B cell (primary cell): ENCODE measurements at regions not wholly inside any gene's neighbourhood (a gene's known extent, or its start where the extent isn't known, plus 50 kb on each side); places are given as distances from the start of the nearest gene placed in this dataset.

Experiments
- ATAC-seq: fragments of 200-7000 bp; cut with Tn5 transposase; one replicate; pipeline ENCODE4 v1.10.0; 2021; ENCODE audit warnings: low read depth, mild to moderate bottlenecking, moderate number of reproducible peaks, moderate library complexity
- CTCF ChIA-PET: fragments of 350-600 bp; sonication (Branson Sonifier 250); formaldehyde crosslinking; loops from one replicate; lab custom pipeline; 2021; ENCODE audit warnings: antibody characterized with exemption, inconsistent platforms; lab: Charles Lee
- POLR2A ChIA-PET: fragments of 350-600 bp; sonication (Branson Sonifier 250); formaldehyde crosslinking; loops from one replicate; lab custom pipeline; 2021; ENCODE audit warnings: antibody characterized with exemption; lab: Charles Lee
- DNase-seq: peaks from one replicate; pipeline ENCODE4 v3.0.0; 2013
- H2AFZ ChIP-seq: 2 replicates; pipeline ENCODE4 v1.6.1; 2012; ENCODE audit warnings: mild to moderate bottlenecking, low read depth, low read length; ENCODE audit not compliant: insufficient read depth, poor library complexity, severe bottlenecking
- H3K27ac ChIP-seq, 2 donors: 1 replicate in 1 of 2; 2 replicates in 1 of 2; pipeline ENCODE4 v1.5.1; 2012 to 2013; ENCODE audit warnings: low read length in 2 of 2, mild to moderate bottlenecking in 2 of 2, moderate library complexity in 1 of 2
- H3K27me3 ChIP-seq, 4 experiments: fragments of 200-600 bp in 1 of 4; sonication (generic) in 1 of 4; replicated peaks in 1 of 4; 1 replicate in 2 of 4; 2 replicates in 2 of 4; pipeline versions ENCODE4 v1.6.1 to v1.7.0; 2013 to 2016; ENCODE audit warnings: low read length in 3 of 4, mild to moderate bottlenecking in 2 of 4, mixed read lengths in 1 of 4, moderate library complexity in 1 of 4; ENCODE audit not compliant: insufficient read depth in 4 of 4, control insufficient read depth in 3 of 4; ENCODE audit errors: control extremely low read depth in 1 of 4
- H3K36me3 ChIP-seq, 2 experiments: replicated peaks in 1 of 2; 1 replicate in 1 of 2; 2 replicates in 1 of 2; pipeline versions ENCODE4 v1.6.1 to v1.7.1; 2013; ENCODE audit warnings: low read length in 1 of 2; ENCODE audit not compliant: insufficient read depth in 2 of 2, control insufficient read depth in 1 of 2; ENCODE audit errors: control extremely low read depth in 1 of 2, extremely low read depth in 1 of 2
- H3K4me1 ChIP-seq, 2 donors: fragments of 200-600 bp in 1 of 2; sonication (generic) in 1 of 2; 1 replicate in 1 of 2; 2 replicates in 1 of 2; pipeline versions ENCODE4 v1.5.1 to v1.6.1; 2013 to 2017; ENCODE audit warnings: low read length in 2 of 2; ENCODE audit not compliant: control insufficient read depth in 2 of 2, insufficient read depth in 2 of 2
- H3K4me2 ChIP-seq: replicated peaks from 2 replicates; pipeline ENCODE3; 2012; ENCODE audit warnings: mild to moderate bottlenecking, low read depth, low read length; ENCODE audit not compliant: poor library complexity, severe bottlenecking
- H3K4me3 ChIP-seq, 5 experiments: fragments of 200-600 bp in 1 of 5; sonication (generic) in 1 of 5; 1 replicate in 3 of 5; 2 replicates in 2 of 5; pipeline versions ENCODE4 v1.5.1 to v1.7.0; 2011 to 2016; ENCODE audit warnings: low read length in 4 of 5, mild to moderate bottlenecking in 4 of 5, low read depth in 2 of 5, control low read depth in 1 of 5, moderate library complexity in 1 of 5; ENCODE audit not compliant: insufficient read depth in 1 of 5; ENCODE audit errors: control extremely low read depth in 1 of 5, extremely low read depth in 1 of 5
- H3K79me2 ChIP-seq: fragments of 200-600 bp; sonication (generic); one replicate; pipeline ENCODE4 v1.6.0; 2016; ENCODE audit warnings: low read length; ENCODE audit not compliant: control insufficient read depth, insufficient read depth
- H3K9ac ChIP-seq: fragments of 200-600 bp; sonication (generic); 2 replicates; pipeline ENCODE4 v1.6.1; 2017; ENCODE audit warnings: mild to moderate bottlenecking, low read length, moderate library complexity
- H3K9me3 ChIP-seq, 3 donors: one replicate each; pipeline versions ENCODE4 v1.6.1 to v1.7.1; 2013; ENCODE audit warnings: low read length in 2 of 3; ENCODE audit not compliant: control insufficient read depth in 2 of 3, insufficient read depth in 1 of 3; ENCODE audit errors: control extremely low read depth in 1 of 3
- H4K20me1 ChIP-seq: 2 replicates; pipeline ENCODE4 v1.6.0; 2012; ENCODE audit warnings: mild to moderate bottlenecking, low read length; ENCODE audit not compliant: insufficient read depth, control insufficient read depth, poor library complexity, severe bottlenecking
- H3K27ac Mint-ChIP-seq: one replicate; pipeline ENCODE4 v1.8.0; 2021; ENCODE audit warnings: mixed read lengths
- H3K27me3 Mint-ChIP-seq: one replicate; pipeline ENCODE4 v1.8.0; 2021; ENCODE audit warnings: mixed read lengths
- H3K4me1 Mint-ChIP-seq: one replicate; pipeline ENCODE4 v1.8.0; 2021; ENCODE audit warnings: mixed read lengths
- H3K4me3 Mint-ChIP-seq: one replicate; pipeline ENCODE4 v1.8.0; 2021; ENCODE audit warnings: mixed read lengths
- H3K9me3 Mint-ChIP-seq: one replicate; pipeline ENCODE4 v1.8.0; 2022; ENCODE audit warnings: mixed read lengths; ENCODE audit not compliant: insufficient read depth
- EZH2 ChIP-seq: IDR thresholded peaks from 2 replicates; pipeline ENCODE4 v1.6.1; 2012; ENCODE audit warnings: borderline replicate concordance, low read depth, mild to moderate bottlenecking, moderate library complexity, low read length; ENCODE audit not compliant: insufficient read depth, poor library complexity, severe bottlenecking
- WGBS: methylation state at CpG from one replicate; pipeline ENCODE4 v1.1.5; 2013; ENCODE audit warnings: missing lambda C conversion rate; ENCODE audit not compliant: insufficient coverage; 5-methylcytosine and 5-hydroxymethylcytosine counted together
- intact Hi-C: fragments of 100-400 bp; cut with micrococcal nuclease; formaldehyde crosslinking; loops from one replicate; pipeline ENCODE4 v1.10.0; 2022
- TF ChIP-seq, protein P1 (sequence below): fragments of 200-600 bp; IDR thresholded peaks from one replicate; pipeline ENCODE4 v1.8.0; 2022; ENCODE audit warnings: antibody characterized with exemption, mild to moderate bottlenecking

DNA sequence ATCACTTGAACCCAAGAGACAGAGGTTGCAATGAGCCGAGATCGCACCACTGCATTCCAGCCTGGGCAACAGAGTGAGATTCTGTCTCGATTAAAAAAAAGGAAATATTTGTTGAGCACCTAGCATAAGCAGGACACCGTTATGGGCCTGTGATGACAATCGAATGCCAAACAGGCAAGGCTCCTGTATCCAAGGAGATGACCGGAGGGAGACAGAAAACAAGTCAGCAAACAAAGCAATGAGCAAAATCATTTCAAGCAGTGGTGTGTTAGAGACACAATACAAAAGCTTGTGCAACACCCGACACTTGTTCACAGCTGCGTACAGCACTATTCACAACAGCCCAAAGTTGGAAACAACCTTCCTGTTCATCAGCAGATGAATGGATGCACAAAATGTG is 87.1 kb upstream of the CPEB4 start:
- no peak overlapping the region for H3K4me3 Mint-ChIP-seq
- H3K27ac Mint-ChIP-seq, result no peak overlapping the region
- WGBS, result 96% methylated on average over 6 of the region's 8 CpGs
- H3K27me3 Mint-ChIP-seq, result no peaks in the 10 kb centered on the region
- H3K36me3 ChIP-seq, result no peaks in the 10 kb centered on the region
- peaks cover 5% of the 10 kb centered on the region for H3K9me3 Mint-ChIP-seq
- H3K79me2 ChIP-seq, result no peaks in the 10 kb centered on the region
- no peak overlapping the region for H3K27ac ChIP-seq
- no peak overlapping the region for H3K9ac ChIP-seq
- no peak for ATAC-seq
- no peak for DNase-seq
- intact Hi-C loops, result no loop called here
- no peaks in the 10 kb centered on the region for H3K4me1 Mint-ChIP-seq
- no peaks in the 10 kb centered on the region for H4K20me1 ChIP-seq
- TF ChIP-seq, protein P1, sequence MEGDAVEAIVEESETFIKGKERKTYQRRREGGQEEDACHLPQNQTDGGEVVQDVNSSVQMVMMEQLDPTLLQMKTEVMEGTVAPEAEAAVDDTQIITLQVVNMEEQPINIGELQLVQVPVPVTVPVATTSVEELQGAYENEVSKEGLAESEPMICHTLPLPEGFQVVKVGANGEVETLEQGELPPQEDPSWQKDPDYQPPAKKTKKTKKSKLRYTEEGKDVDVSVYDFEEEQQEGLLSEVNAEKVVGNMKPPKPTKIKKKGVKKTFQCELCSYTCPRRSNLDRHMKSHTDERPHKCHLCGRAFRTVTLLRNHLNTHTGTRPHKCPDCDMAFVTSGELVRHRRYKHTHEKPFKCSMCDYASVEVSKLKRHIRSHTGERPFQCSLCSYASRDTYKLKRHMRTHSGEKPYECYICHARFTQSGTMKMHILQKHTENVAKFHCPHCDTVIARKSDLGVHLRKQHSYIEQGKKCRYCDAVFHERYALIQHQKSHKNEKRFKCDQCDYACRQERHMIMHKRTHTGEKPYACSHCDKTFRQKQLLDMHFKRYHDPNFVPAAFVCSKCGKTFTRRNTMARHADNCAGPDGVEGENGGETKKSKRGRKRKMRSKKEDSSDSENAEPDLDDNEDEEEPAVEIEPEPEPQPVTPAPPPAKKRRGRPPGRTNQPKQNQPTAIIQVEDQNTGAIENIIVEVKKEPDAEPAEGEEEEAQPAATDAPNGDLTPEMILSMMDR, result no peak
- TF ChIP-seq EZH2, result no peak
- H3K4me3 ChIP-seq, result no peak overlapping the region
- ChIA-PET POLR2A (interaction anchor here (0.5 kb wide), 1 partner anchor 9 kb away, joined by 7 read pairs; no protein-coding TSS in a partner anchor), CTCF (interaction anchor here (0.8 kb wide), 1 partner anchor 14 kb away, joined by 3 read pairs; no protein-coding TSS in a partner anchor)
- no peaks in the 10 kb centered on the region for H3K27me3 ChIP-seq
- no peaks in the 10 kb centered on the region for H3K9me3 ChIP-seq
- H3K4me1 ChIP-seq, result no peaks in the 10 kb centered on the region
- no peak overlapping the region for H2AFZ ChIP-seq
- no peak overlapping the region for H3K4me2 ChIP-seq

DNA sequence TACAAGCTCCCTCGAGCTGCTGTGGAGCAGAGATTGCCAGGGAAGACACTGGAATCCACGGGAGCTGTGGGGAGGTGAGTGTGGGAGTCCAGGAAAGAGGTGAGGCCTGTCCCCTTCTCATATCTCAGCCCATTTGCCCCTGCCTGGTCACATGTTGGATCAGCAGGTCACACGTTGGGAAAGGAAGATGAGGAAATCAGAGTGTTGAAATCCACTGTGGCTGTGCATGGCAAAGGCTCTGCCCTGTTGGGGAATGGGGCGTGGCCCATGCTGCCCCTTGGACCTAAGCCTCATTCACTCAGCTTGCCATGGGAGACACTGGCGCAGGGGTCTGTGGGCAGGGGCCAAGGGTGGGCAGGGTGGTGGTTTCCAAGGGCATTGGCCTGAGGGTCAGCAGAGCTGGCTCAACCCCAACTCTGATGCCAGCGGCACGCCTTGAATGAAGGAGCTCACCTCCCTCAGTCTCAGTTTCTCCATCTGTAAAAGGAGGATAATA is 85.4 kb upstream of the CPEB4 start:
- Histone ChIP-seq H4K20me1 (no peaks in the 10 kb centered on the region), H3K27me3 (no peaks in the 10 kb centered on the region), H3K4me3 (no peak overlapping the region), H3K79me2 (no peaks in the 10 kb centered on the region), H3K36me3 (no peaks in the 10 kb centered on the region), H2AFZ (no peak overlapping the region), H3K9me3 (no peaks in the 10 kb centered on the region), H3K9ac (no peak overlapping the region), H3K27ac (no peak overlapping the region), H3K4me1 (no peaks in the 10 kb centered on the region), H3K4me2 (no peak overlapping the region)
- ATAC-seq, result no peak
- ChIA-PET CTCF (interaction anchor here (1.3 to 1.4 kb wide), 2 partner anchors 16 to 122 kb away, joined by 4 to 5 read pairs; no protein-coding TSS in a partner anchor), POLR2A (interaction anchor here (0.6 kb wide), 1 partner anchor 15 kb away, joined by 6 read pairs; no protein-coding TSS in a partner anchor)
- no peaks in the 10 kb centered on the region for H3K4me1 Mint-ChIP-seq
- 56% methylated on average over 2 of the region's 7 CpGs for WGBS
- H3K27me3 Mint-ChIP-seq, result no peaks in the 10 kb centered on the region
- H3K9me3 Mint-ChIP-seq, result peaks cover 5% of the 10 kb centered on the region
- no peak for DNase-seq
- H3K4me3 Mint-ChIP-seq, result no peak overlapping the region
- no peak for TF ChIP-seq EZH2
- intact Hi-C loops, result no loop called here
- H3K27ac Mint-ChIP-seq, result no peak overlapping the region
